ENCODE measurements at regions not wholly inside any gene's neighbourhood (a gene's known extent, or its start where the extent isn't known, plus 50 kb on each side); places are given as distances from the start of the nearest gene placed in this dataset.

GRCh38 chr14:58839233-58839632 is 201.5 kb downstream of the DACT1 start:
- no peak for TF ChIP-seq TAF1 (IDR thresholded peaks at IDR 0.05; ENCODE audit: low read depth, low read length)
- TF ChIP-seq POLR2AphosphoS5 (IDR thresholded peaks at IDR 0.05; ENCODE audit: low read depth, low read length): no peak
